Tibial nerve (tissue), 4 donors: ENCODE measurements at regions not wholly inside any gene's neighbourhood (a gene's known extent, or its start where the extent isn't known, plus 50 kb on each side); places are given as distances from the start of the nearest gene placed in this dataset.

Source experiments
- CTCF ChIP-seq, 5 experiments: fragments of 200-600 bp in 3 of 5; fragments of 450-650 bp in 2 of 5; sonication (generic) in 3 of 5; IDR thresholded peaks; one replicate each; pipeline ENCODE4 v1.5.1; 2016 to 2019; ENCODE audit warnings: antibody characterized with exemption in 5 of 5, mild to moderate bottlenecking in 3 of 5, moderate library complexity in 2 of 5
- EP300 ChIP-seq, 2 donors: sonication (generic); formaldehyde crosslinking; IDR thresholded peaks; one replicate each; pipeline ENCODE4 v1.6.1; 2017; ENCODE audit warnings: antibody characterized with exemption in 2 of 2, mild to moderate bottlenecking in 1 of 2
- POLR2A ChIP-seq, 2 donors: fragments of 450-650 bp; IDR thresholded peaks; one replicate each; pipeline ENCODE4 v1.6.1; 2017; ENCODE audit warnings: antibody characterized with exemption in 2 of 2, mild to moderate bottlenecking in 2 of 2, moderate library complexity in 2 of 2

- no peak for TF ChIP-seq CTCF (IDR thresholded peaks at IDR 0.05)
- TF ChIP-seq POLR2A (IDR thresholded peaks at IDR 0.05), result no peak
- no peak for TF ChIP-seq EP300 (IDR thresholded peaks at IDR 0.05)
Observed at GRCh38 chr12:128111333-128111732, 155.6 kb upstream of the TMEM132C start.
